ENCODE measurements at regions not wholly inside any gene's neighbourhood (a gene's known extent, or its start where the extent isn't known, plus 50 kb on each side); places are given as distances from the start of the nearest gene placed in this dataset.
A peak's percentile ranks its signal among the peaks of the same experiment; 100 is the strongest.

DNA sequence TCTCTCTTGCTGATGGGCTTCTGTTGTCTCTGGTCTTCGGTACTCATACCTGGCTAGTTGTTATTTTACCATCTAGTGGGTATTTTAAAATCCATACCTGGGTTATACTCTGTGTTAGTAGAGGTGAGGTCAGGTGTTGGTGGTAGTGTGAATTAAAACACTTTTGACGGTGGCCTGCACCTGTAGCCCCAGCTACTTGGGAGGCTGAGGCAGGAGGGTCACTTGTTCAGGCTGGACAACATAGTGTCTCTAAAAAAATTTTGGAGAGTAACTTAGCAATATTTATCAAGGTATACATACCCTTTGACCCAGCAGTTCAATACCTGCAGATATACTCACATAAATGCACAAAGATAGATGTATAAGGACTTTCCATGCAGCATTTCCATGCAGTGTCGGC lies 55.4 kb downstream of the GSX1 start:
- DNase-seq (ENCODE audit: low spot score in 2 of 2) = no peak
- no peak for ATAC-seq
- Mint-ChIP-seq H3K36me3 (no peaks in the 10 kb centered on the region), H3K9me3 (no peaks in the 10 kb centered on the region), H3K27ac (no peak overlapping the region)

DNA sequence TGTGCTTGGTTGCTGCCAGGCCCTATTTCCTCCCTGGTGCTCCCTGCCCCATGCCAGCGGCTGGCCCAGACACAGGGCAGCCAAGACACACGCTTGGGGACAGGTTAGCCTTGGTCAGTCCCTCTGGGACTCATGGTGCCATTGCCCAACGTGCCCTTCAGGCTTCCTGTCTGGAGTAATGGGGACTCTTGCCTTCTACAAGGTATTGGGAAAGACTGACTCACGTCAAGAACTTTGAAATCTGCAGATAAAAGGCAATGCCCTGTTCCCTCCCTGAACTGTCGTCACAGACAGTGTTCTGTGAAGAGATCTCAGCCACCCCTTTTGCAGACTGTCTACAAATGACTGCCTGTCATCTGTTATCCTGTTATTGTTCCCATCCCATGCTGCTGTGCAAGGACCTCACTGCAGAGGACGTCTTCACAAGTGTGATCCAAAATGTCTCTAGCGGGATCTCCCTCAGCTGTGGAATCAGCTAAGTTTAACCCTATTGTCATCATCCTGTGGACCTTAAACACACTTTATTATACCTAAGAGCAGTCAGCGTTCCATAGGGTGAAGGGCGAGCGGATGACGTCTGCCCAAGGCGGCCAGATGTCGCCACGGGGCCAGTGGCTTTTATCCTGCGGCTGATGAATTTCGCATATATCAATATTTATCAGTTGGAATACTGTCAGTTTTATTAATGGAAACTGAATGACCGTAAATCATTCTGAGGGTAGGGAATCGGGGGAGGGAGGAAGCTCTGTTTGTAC lies 59.0 kb downstream of the GSX1 start:
- H3K36me3 Mint-ChIP-seq = no peaks in the 10 kb centered on the region
- DNase-seq (ENCODE audit: low spot score in 2 of 2) = no peak
- no peak for ATAC-seq
- no peaks in the 10 kb centered on the region for H3K9me3 Mint-ChIP-seq
- no peak overlapping the region for H3K27ac Mint-ChIP-seq

DNA sequence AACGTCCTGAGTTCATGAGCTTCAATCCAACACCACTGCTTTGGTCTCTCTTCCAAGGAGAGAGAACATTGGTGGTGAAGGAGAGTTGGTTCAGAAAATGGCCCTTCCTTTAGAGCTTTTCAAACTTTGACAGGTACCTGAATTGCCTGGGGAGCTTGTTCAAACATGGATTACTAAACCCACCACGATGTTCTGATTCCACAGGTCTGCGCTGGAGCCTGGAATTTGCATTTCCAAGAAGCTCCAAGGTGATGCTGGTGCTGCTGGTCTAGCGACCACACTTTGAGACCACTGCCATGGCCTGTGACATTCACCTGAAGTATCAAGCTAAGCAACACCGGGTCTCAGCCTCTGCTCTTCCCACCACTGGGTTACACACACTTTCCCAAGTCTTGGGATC lies 60.2 kb downstream of the GSX1 start:
- DNase-seq (ENCODE audit: low spot score in 2 of 2) (no peak), ATAC-seq (no peak)
- Mint-ChIP-seq H3K27ac (no peak overlapping the region), H3K36me3 (no peaks in the 10 kb centered on the region), H3K9me3 (no peaks in the 10 kb centered on the region)

DNA sequence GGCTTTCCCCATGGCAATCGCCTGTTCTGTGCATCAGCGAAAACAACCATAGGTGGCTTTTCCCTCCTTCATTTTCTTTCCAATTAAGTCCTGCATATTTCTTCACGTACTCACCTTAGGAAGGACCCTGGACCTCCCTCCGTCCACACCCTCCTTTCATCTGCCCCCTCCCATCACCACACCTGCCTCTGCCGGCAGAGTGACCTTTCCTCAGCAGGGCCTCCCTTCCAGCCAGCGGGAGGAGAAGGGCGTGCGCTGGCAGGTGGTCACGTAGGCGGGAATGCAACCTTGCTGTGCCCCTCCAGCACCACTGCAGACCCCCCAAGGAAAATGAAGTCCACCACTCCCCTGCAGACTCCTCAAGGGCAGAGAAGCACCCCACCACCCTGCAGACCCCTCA lies 61.1 kb downstream of the GSX1 start:
- no peak for DNase-seq (ENCODE audit: low spot score in 2 of 2)
- Mint-ChIP-seq H3K36me3 (no peaks in the 10 kb centered on the region), H3K9me3 (no peaks in the 10 kb centered on the region), H3K27ac (no peak overlapping the region)
- no peak for ATAC-seq

DNA sequence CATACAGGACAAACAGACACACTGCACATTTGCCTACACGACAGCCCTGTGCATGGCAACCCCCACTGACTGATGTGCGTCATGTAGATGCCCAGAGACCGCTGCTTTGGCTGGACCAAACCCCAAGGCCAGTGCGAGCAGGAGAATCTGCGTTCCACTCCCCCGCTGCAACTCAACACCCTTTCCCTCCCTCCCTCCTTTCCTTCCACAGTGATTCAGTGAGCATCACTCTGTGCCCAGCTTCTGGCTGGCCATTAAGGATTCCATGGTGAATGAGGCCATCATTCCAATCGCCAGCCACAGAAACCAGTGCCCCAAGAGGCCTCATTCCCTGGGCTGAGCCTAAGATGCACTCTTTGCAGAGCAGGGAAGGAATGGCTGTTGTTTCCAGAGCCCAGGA lies 61.6 kb downstream of the GSX1 start:
- ATAC-seq (no peak), DNase-seq (ENCODE audit: low spot score in 2 of 2) (no peak)
- H3K9me3 Mint-ChIP-seq = no peaks in the 10 kb centered on the region
- no peak overlapping the region for H3K27ac Mint-ChIP-seq
- H3K36me3 Mint-ChIP-seq = no peaks in the 10 kb centered on the region

DNA sequence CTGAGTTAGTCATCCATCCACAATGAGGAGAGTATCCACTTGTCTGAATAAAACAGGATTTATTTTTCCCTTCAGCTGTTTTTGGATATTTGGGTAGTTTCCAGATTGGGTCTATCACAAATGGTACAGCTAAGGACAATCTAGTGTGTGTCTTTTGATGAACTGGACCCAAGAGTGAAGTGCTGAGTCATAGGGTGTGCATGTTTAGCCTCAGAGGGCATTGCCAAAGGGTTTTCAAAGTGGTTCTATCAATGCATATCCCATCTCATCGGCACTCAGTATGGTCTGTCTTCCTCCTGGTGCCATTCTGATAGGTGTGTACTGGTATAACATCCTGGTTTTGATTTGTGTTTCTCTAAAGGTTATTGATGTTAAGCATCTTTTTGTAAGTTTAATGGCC lies 62.3 kb downstream of the GSX1 start:
- no peaks in the 10 kb centered on the region for H3K9me3 Mint-ChIP-seq
- DNase-seq (ENCODE audit: low spot score in 2 of 2) (no peak), ATAC-seq (no peak)
- H3K36me3 Mint-ChIP-seq = no peaks in the 10 kb centered on the region
- no peak overlapping the region for H3K27ac Mint-ChIP-seq

DNA sequence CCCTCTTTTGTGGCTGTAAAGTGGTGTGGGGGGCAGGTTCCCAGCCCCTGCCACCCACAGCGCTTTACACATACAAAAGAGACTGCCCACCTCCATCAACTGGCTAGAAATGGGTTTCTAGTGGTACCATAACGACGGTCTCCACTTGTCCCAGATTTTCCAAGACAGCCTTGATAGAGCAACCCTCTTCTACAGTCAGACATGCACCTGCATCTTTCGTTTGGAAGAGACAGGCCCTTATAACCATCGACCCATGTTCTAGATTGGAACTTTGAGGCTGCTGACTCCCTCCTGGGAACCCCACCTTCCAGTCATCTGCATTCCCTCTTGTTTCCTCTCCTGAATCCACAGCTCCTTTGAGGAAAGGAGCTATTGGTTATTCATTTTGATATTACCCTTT lies 63.1 kb downstream of the GSX1 start:
- H3K9me3 Mint-ChIP-seq = no peaks in the 10 kb centered on the region
- DNase-seq (ENCODE audit: low spot score in 2 of 2) (no peak), ATAC-seq (no peak)
- no peaks in the 10 kb centered on the region for H3K36me3 Mint-ChIP-seq
- H3K27ac Mint-ChIP-seq = peak overlapping the region in 1 of 2 donors; percentile 68

DNA sequence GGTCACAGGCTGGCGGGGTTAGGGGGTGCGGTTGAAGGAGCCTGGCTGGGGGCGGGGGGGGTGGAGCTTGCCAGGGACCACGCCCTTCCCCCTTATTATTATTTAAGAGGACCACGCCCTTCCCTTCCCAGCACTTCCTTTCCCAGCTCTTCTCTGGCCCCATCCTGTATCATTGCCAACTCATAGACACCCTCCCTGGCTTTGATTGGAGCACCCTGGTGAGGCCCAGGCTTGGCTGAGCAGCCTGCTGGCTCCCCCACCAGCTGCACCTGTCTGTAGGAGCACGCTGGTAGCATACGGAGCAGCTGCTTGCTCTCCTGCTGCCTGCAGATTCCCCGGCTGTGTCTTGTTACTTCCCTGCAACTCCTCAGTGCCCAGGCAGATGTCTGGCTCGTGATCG lies 62.5 kb upstream of the PDX1 start:
- H3K27ac Mint-ChIP-seq = no peak overlapping the region
- H3K36me3 Mint-ChIP-seq = no peaks in the 10 kb centered on the region
- ATAC-seq = no peak
- no peaks in the 10 kb centered on the region for H3K9me3 Mint-ChIP-seq
- no peak for DNase-seq (ENCODE audit: low spot score in 2 of 2)

DNA sequence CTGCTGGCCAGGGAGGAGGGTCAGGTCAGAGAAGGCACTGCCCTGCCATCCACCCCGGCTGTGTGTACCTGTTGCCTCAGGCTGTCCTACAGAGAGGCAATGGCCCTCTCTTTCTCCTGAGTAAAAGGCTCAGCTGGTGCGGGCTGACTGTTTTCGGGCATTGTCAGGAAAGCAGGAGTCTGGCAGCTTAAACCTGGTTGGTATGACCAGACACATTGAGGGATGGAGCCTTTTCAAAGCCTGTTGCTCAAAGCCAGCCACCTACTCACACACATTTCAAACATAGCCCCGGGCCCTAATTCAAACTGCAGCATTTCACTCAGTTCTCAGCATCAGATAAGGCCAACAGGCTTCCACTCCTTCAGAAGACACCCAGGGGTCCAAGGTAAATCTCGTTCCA lies 61.8 kb upstream of the PDX1 start:
- Mint-ChIP-seq H3K27ac (no peak overlapping the region), H3K36me3 (no peaks in the 10 kb centered on the region), H3K9me3 (no peaks in the 10 kb centered on the region)
- no peak for ATAC-seq
- no peak for DNase-seq (ENCODE audit: low spot score in 2 of 2)

DNA sequence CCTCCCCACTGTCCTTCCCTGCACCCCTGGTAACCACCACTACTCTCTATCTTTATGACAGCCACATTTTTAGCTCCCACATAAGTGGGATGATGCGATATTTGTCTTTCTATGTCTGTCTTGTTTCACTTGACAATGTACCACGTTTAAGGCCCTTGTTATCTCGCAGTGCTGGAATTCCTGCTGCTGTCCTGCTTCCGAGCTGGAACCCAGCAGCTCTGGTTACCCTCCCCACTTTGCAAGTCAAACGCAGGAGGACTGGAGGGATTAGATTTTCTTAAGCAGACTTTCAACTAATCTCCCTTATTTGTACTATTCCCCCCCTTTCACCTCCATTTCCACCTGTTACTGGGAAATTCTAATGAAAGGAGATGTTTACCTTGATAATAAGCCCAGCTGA lies 59.1 kb upstream of the PDX1 start:
- ATAC-seq (no peak), DNase-seq (ENCODE audit: low spot score in 2 of 2) (no peak)
- Mint-ChIP-seq H3K36me3 (no peaks in the 10 kb centered on the region), H3K27ac (no peak overlapping the region), H3K9me3 (no peaks in the 10 kb centered on the region)

DNA sequence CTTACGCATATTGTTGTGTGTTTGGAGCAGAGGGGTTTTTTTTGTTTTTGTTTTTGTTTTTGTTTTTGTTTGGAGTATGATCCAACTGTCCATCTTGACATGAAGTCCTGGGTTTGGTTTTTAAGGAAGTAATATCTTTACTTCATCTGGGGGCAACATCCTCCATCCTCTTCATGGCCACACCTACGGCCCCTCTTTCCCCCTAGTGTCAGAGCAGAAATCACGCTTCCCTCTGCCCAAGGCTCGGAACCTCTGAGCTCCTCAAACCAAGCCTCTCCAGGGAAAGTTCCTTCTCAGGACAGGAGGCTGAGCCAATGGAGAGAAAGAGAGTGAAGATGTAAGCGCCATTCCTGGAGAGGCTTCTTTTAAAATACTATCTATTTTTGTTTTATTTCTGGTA lies 58.6 kb upstream of the PDX1 start:
- no peak overlapping the region for H3K27ac Mint-ChIP-seq
- no peak for ATAC-seq

DNA sequence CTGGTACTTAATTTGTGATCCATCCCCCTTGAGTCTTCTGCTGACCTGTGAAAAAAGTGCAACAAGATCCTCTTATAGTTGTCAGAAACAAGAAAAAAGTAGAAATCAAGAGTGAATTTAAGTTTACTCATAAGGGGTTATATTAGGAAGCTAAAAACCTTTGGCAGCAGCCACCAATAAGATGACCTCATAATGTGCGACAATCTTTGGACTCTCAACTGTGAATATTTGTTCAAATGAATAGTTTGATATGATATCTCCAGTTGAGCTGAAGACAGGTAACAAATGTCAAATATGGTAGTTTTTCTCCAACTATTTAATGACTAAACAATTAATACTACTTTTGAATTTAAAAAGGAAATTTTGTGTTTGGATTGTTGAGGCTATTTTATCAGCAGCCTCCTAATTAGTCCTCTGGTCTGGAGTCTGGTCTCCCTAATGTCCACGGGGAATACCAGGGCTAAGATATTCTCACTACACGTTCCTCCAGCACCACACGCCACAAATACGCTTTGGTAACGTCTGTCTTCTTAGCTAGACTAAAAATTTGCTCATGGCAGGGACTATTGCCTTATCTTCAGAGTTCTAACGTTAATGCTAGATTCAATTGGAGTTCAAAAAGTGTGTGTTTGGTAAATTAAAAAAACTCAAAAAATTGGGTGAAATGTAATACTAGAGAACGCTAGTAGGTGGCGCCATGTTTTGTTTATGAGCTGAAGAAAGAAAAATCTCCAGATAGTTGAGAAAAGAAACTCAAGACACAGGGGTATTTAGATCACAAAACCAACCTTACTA lies 51.0 kb upstream of the PDX1 start:
- Mint-ChIP-seq H3K27ac (no peak overlapping the region), H3K9me3 (no peaks in the 10 kb centered on the region), H3K36me3 (no peaks in the 10 kb centered on the region)
- DNase-seq (ENCODE audit: low spot score in 2 of 2) (no peak), ATAC-seq (no peak)

More for the DNA sequence above, 58.6 kb upstream of the PDX1 start:
- Mint-ChIP-seq H3K9me3 (no peaks in the 10 kb centered on the region), H3K36me3 (no peaks in the 10 kb centered on the region)
- DNase-seq (ENCODE audit: low spot score in 2 of 2) = no peak

DNA sequence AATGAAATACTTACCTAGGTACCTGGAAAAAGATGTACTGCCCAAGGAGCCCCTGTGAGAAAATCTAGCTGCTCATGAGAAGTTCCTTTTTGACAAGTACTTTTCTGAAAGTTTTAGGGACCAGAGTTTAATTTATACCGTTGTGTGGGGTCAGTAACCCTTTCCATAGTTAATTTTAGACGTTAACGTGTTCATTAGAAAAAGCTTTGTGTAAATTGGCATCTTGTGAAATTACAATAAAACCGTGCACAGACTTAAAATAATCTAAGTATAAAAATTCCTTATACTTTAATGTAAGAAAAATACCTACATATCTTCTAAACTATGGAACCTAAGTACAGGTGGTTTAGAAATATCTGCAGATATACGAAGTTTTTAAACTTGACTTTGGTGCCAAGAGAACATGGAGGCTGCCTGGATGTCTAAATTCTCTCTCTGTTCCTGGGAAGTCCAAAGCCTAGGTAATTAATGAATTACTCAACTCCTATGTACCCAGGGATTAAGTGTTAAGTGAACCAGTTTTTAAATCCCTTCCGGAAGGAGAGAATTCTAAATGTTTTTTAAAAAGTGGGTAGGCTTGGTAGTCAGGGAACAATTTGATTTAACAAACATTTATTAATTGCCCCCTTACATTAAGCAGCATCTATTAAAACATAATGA lies 50.2 kb upstream of the PDX1 start:
- DNase-seq (ENCODE audit: low spot score in 2 of 2) (no peak), ATAC-seq (no peak)
- no peaks in the 10 kb centered on the region for H3K36me3 Mint-ChIP-seq
- no peaks in the 10 kb centered on the region for H3K9me3 Mint-ChIP-seq
- no peak overlapping the region for H3K27ac Mint-ChIP-seq
